ENCODE measurements at regions not wholly inside any gene's neighbourhood (a gene's known extent, or its start where the extent isn't known, plus 50 kb on each side); places are given as distances from the start of the nearest gene placed in this dataset.

DNA sequence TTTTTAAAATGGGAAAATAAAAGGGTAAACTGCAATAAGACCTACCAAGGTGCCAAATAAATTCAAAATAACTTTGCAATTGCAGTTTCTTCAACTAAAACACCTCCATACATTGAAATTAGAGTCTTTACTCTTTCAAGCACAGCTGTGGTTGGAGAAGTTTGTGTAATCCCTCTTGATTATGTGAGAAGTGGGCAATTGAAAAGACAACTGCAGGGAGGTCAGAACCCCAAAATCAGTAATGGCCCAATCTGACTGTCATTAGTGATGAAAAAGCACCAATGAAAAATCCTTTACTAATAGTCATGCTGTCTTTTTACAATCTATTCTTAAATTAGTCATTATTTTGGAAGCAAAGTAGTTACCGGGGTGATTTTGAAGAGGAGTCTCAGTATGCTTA lies 116.7 kb upstream of the RGMB start:
- TF ChIP-seq, protein P1, sequence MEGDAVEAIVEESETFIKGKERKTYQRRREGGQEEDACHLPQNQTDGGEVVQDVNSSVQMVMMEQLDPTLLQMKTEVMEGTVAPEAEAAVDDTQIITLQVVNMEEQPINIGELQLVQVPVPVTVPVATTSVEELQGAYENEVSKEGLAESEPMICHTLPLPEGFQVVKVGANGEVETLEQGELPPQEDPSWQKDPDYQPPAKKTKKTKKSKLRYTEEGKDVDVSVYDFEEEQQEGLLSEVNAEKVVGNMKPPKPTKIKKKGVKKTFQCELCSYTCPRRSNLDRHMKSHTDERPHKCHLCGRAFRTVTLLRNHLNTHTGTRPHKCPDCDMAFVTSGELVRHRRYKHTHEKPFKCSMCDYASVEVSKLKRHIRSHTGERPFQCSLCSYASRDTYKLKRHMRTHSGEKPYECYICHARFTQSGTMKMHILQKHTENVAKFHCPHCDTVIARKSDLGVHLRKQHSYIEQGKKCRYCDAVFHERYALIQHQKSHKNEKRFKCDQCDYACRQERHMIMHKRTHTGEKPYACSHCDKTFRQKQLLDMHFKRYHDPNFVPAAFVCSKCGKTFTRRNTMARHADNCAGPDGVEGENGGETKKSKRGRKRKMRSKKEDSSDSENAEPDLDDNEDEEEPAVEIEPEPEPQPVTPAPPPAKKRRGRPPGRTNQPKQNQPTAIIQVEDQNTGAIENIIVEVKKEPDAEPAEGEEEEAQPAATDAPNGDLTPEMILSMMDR (IDR thresholded peaks at IDR 0.05), result no peak
- TF ChIP-seq POLR2A (IDR thresholded peaks at IDR 0.05), result no peak

Measured in uterus (tissue), 2 donors.